GM21526 (cell line): ENCODE measurements at regions not wholly inside any gene's neighbourhood (a gene's known extent, or its start where the extent isn't known, plus 50 kb on each side); places are given as distances from the start of the nearest gene placed in this dataset.

Experiments used
- ATAC-seq: cut with Tn5 transposase; IDR thresholded peaks from one replicate; pipeline ENCODE4 v1.9.1; 2021; ENCODE audit warnings: moderate library complexity; ENCODE audit not compliant: unreplicated experiment, low FRiP score

DNA sequence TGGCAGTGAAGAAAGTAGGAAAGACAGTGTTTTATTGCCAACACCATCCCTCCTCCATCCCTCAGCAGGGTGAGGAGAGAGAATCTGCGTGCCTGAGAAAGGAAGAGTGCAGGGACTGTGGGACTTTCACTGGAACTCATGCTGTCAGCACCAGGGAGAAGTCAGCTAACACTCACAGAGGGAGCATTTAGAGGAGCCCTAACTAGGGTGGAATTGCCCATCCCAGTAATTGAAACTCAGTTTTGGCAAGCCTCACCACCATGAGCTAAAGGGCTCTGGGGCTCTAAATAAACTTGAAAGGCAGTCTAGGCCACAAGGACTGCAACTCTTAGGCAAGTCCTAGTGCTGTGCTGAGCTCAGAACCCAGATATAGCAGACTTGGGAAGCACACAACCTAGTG is 622.3 kb downstream of the SEMA5A start:
- ATAC-seq: no peak

DNA sequence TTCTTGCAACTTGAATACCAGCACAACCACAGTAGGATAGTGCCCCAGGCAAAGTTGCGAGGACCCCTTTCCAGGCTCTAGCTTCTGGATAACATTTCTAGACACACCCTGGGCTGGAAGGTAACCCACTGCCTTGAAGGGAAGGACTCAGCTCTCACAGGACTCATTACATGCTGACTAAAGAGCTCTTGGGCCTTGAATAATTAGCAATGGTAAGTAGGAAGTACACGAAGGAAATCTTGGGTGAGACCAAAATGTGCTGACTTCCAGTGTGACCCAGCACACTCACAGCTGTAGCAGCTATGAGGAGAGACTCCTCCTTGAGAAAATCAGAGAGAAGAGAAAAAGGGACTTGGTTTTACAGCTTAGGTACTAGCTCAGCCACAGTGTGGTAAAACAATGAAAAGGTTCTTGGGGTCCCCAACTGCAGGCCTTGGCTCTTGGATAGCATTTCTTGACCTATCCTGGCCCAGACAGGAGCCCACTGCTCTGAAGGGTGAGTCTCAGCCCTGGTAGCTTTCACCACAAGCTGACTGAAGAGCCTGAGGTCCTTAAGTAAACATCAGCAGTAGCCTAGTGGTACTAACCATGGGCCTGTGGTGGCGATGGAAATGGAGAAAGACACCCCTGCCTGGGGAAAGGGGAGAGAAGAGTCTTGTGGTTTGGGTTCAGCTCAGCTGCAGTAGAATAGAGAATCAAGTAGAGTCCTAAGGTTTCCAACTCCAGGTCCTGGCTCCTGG is 621.7 kb downstream of the SEMA5A start:
- ATAC-seq: no peak

DNA sequence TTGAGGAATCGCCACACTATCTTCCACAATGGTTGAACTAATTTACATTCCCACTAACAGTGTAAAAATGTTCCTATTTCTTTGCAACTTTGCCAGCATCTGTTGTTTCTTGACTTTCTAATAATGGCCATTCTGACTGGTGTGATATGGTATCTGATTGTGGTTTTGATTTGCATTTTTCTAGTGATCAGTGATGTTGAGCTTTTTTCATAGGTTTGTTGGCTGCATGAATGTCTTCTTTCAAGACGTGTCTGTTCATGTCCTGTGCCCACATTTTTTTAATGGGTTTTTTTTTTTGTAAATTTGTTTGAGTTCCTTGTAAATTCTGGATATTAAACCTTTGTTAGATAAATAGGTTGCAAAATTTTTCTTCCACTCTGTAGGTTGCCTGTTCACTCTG is 615.9 kb downstream of the SEMA5A start:
- no peak for ATAC-seq

DNA sequence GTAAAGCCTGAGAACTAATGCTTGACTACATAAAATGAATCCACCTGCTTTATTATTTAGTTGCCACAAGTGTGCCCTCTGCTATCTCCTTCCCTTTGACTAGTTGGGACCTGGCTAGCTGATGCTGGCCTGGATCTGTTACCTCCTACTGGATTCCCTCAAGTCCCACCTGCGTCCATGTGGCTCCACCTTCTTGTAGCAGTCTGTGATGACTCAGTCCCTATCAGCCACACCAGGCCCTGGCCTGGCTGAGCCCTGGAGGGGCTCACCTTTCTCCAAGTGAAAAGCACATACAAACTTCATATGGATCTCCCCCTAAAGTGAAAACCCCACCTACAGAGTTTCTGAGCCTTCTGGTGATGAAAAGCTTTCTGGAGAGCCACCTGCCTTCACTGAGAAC is 611.4 kb downstream of the SEMA5A start:
- no peak for ATAC-seq

DNA sequence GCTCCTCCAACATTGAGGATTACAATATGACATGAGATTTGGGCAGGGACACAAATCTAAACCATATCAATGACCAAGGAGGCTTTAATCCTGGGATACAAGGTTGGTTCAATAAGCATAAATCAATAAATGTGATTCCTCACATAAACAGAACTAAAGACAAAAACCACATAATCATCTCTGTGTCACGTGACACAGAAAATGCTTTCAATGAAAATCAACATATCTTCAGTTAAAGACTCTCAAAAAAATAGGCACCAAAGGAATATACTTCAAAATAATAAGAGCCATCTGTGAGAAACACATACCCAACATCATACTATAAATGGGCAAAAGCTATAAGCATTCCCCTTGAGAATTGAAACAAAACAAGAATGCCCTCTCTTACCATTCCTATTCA is 604.9 kb downstream of the SEMA5A start:
- no peak for ATAC-seq

DNA sequence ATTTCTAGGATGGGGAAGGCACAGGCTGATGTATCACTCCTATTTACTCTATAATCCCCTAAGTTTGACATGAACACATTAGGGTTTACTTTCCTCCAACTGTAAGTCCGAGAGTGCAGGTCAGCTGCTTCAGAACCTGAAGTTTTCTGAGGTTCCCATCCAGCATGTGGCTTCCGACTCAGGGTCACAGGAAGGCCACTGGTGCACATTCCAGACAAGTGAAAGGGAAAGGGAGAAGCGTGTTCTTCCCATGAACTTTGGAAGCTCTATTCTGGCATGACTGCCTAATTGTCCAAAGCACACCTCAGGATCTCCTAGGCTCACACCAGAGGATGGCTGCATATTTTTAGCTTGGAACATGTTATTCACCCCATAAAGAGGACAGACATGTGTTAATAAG is 602.6 kb downstream of the SEMA5A start:
- ATAC-seq: no peak

DNA sequence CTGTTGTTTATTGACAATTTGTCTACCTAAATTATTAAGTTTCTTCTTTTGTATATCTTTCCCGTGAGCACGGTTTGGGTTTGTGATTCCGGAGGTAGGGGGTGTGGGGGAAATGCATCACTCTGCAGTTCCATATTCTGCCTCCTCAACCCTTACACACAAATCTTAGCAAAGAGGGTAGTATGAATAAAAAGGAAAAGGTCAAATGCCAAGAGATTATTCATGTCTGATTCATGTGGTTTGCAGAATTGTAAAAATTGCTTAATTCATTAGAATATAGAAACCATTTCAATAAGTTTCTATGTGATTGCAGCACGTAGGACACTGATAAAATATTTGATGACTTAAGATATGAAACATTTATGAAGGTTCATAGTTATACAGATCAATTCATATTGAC is 601.9 kb downstream of the SEMA5A start:
- ATAC-seq: no peak

DNA sequence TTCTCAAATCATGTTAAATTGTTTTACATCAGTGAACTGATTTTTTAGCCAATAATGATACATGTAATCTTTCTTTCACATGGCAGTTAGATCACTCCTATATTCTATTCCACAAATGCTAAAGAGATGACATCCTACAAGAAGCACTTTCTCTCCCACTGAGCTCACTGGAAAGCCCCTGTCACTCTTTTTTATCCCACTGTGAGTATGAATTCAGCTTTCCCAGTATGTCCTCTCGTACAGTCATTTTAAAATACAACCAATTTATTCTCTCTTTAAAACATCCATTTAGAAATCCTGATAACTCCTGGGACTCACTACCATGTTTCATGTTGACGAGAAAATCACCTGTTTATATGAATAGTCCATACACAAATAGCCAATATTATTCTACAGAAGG is 599.9 kb downstream of the SEMA5A start:
- no peak for ATAC-seq

DNA sequence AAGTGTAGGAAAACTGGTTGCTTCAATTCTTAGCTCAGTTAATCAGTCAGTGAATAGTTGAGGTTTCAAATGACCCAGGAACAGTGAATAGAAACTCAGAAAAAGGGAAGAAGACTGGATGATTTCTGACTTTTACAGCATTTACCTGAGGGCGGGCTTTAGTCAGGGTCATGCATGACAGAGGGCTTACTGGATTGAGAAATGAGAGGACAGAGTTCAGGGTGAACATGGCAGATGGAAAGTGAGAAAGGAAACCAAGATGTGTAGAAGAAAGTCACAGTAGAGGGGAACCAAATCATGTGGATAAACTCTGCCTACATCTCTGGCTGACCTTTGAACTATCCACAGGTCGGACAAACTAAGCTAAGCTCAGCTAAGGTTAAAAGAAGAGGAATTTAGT is 596.0 kb downstream of the SEMA5A start:
- ATAC-seq: peak; percentile 81

DNA sequence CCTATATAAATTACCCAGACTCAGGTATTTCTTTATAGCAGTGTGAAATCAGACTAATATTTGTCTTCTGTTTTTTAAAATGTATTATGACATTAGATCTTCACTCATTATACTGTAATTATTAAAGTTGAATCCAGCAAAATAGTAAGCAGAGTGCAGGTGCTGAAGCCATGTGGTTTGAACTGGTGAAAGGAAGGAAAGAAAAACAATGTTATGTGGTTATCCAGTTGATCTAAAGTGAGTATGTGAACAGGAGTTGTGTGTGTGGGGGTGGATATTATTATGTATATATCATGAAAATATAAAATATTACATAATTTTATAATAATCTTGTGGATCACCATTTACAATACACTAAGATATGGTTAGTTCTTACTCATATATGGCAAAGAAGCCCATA is 593.7 kb downstream of the SEMA5A start:
- no peak for ATAC-seq

DNA sequence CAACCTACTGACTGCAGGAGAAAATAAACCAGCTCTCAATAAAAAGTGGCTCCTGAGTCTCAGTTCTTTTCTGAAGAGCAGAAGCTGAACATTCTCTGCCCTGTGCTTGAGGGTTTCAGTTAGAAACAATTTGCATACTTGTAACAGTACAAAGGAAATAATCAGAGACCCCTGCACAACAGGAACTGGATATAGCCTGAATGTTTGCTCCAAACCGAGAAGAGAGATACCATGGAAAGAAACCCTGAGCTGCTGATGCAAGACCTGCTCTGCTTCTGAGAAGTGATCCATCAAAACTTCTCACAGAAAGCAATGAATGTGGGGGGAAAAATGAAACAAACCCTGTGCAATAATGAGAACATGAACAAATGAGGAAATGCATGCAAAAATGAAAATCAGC is 592.9 kb downstream of the SEMA5A start:
- no peak for ATAC-seq

DNA sequence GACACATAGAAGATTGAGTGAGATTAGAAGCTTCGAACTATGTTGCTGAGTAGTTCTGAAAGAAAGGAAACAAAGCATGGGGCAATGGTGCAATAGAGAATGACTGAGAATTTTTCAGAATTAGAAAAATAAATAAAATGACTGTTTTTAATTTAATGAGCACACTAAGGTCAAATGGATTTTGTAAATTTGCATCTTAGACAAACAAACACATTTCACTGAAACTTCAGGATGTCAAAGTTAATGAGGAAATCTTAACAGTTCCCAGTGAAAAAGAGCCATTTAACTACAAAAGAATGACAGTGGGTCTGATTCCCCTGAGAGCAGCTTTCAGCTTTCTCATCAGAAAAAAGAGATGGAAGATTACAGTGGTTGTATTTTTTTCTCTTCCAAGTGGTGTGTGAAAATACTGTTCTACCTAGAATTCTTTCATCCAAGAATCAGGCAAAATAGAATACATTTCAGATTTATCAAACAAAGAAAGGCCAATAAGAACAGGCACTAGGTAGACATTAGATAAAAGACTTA is 591.9 kb downstream of the SEMA5A start:
- ATAC-seq: no peak

DNA sequence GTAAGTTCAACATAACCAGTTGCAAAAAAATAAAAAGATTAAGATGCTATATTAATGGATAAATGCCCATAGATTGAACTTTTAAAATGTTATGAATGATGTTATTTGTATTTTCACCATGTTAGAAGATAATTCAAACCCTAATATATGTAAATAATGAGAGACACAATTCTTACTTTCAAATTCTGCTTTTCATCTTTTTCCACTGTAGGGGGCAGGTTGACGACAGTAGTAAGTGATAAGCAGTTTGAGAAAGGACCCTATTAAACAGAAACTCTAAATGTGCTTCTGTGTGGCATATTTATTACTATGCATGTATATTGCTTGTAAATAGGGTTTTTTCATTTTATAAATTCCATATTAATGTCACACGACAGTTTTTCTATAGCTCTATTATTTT is 591.1 kb downstream of the SEMA5A start:
- no peak for ATAC-seq

DNA sequence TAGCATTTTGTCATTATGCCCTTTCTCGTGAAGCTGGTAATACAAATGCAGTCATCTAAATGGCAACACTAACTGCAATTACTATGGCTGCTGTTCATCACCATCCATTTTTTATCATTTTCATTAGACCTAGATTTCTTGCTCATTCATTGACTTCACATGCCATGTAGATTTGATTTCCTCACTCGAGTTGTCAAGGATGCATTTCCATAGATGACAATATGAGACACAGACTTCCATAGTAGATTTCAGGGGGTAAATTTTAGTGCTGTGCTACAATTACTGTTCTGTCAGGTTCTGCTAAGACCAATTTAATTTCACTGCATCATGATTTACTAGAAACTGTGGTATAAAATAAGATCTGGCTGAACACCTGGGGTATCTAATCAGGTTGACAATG is 589.2 kb downstream of the SEMA5A start:
- no peak for ATAC-seq

DNA sequence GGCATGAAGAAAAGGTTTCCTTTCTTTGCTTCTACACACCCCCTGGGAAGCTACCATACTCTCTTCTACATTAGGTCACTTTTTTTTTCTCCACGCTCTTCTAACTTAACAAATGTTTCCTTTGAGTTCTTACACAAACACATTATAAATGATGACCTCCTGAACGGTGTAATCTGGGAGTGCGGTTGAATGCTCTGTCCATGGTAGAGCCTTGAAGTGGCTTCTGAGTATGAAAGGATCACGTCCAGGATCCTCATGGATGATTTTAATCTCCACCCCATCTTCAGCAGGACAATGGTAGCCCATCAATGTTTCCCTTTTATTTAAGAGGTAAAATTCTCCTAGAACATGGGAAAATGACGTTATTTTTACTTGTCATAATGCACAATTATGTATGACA is 587.3 kb downstream of the SEMA5A start:
- no peak for ATAC-seq

DNA sequence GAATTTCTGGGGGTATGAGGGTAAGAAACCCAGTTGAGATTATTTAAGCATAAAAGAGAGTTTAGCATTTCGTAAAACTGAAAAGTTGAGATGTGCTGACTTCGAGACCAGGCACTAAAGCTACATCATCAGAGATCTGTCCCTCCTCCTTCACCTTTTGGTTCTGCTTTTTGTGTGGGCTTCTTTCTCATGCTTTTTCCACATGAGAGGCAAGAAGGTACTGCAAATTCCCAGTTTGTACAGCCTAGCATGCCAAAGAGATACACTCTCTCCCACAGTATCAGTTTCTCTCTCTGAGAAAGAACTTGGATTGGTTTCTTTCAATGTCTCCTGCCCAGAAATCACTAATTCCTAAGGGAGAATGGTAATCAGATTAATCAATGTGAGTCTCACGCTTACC is 584.7 kb downstream of the SEMA5A start:
- ATAC-seq: no peak

DNA sequence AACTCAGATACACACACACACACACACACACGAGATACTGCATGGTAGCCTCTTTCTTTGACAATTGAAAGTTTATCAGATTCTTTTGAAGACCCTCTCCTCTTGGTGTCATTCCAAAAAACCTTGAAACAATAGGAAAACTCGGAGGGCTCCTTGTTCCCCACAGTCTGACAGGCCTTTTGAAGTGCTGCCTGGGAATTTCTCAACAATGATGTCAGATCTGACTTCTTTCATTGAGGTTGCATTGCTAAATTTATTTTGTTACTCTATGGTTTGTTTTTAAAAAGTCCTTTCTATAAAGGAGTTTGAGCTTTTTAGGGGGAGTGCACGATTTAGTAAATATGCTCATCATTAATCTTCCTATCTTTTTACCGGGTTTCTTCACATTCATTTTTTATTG is 583.9 kb downstream of the SEMA5A start:
- no peak for ATAC-seq

DNA sequence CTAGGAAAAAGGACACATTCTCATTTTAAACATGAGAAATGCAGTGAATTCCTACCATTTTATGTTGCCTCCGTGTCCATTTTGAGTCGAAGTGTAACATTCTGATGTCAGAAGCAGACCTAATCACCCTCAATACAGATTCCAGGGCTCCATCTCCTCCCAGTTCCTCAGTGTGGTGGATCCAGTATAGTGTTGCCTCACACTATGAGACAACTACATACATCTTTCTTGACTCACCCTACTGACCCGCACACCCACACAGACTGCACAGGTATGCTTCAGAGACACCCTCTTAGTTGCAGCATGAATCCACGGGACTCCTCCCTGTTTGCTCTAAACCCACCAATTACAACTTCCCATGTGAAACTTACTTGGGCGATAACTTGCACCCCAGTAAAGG is 564.9 kb downstream of the SEMA5A start:
- ATAC-seq: no peak

DNA sequence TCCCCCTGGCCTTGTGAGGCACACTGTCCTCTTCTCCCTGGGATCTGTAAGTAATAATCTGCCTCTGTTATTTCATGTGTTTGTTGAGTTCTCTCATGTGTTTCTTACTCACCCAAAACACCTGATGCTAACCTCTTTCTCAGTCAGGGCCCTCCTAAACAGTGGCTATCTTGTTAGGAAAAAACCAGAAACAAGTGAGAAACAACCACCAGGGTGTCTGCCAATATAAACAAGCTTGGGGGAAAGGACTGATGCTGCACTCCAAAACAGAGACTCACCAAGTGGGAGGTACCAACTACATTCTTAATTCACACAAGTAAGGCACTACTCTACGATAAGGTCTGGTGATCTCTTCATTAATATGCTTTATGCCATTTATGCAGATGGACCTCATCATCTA is 564.4 kb downstream of the SEMA5A start:
- no peak for ATAC-seq

DNA sequence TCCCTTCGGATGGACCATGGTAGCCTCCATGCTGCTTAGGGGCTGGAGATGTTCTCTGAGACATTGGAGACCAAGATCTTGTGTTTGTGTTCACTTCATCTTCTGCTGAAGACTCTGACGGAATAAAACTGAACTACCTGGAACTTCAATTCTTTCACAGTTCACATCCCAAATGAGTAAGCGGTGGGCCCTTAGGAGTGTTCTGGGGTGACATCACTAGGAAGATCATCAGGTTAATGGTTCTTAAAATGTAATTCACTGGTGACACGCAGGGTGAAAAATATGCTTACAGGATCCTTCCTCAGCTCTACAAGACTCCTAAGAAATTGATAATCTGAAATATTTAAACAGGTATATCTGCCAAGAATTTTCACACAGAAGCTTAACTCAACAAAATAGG is 561.5 kb downstream of the SEMA5A start:
- no peak for ATAC-seq
